Neural progenitor cell (in vitro differentiated cells): ENCODE measurements at regions not wholly inside any gene's neighbourhood (a gene's known extent, or its start where the extent isn't known, plus 50 kb on each side); places are given as distances from the start of the nearest gene placed in this dataset.

Experiments
- CTCF ChIP-seq: fragments of 200-600 bp; sonication (generic); IDR thresholded peaks from 2 replicates; pipeline ENCODE4 v1.5.1; 2017; ENCODE audit warnings: antibody characterized with exemption, mild to moderate bottlenecking
- EZH2 ChIP-seq: fragments of 200-600 bp; sonication (generic); IDR thresholded peaks from 2 replicates; pipeline ENCODE4 v1.6.1; 2017; ENCODE audit warnings: antibody characterized with exemption, mild to moderate bottlenecking, moderate library complexity
- EZH2phosphoT487 ChIP-seq: fragments of 200-600 bp; sonication (generic); IDR thresholded peaks from 2 replicates; pipeline ENCODE4 v1.6.1; 2017; ENCODE audit warnings: antibody characterized with exemption

GRCh38 chr9:117480729-117481128 is 65.9 kb upstream of the ASTN2 start:
- TF ChIP-seq CTCF (no peak), EZH2 (no peak), EZH2phosphoT487 (no peak)
